Cardiac fibroblast (primary cell): ENCODE measurements at regions not wholly inside any gene's neighbourhood (a gene's known extent, or its start where the extent isn't known, plus 50 kb on each side); places are given as distances from the start of the nearest gene placed in this dataset.
"Not testable (repeated sequence)": the region's sequence is repeated elsewhere in the genome, so short reads cannot be mapped to it uniquely, and the experiment has no call there.

Experiments
- DNase-seq, 2 donors: peaks; one replicate each; pipeline versions ENCODE4 v3.0.0 to v3.0.0-alpha.2; 2010; ENCODE audit warnings: low read depth in 2 of 2
- H3K4me3 ChIP-seq, 2 donors: replicated peaks in 1 of 2; 1 replicate in 1 of 2; 2 replicates in 1 of 2; pipeline ENCODE4 v1.5.1; 2011; ENCODE audit warnings: low read depth in 2 of 2, low read length in 2 of 2, mild to moderate bottlenecking in 2 of 2, moderate library complexity in 1 of 2
- CTCF ChIP-seq: IDR thresholded peaks from one replicate; pipeline ENCODE4 v1.5.1; 2011; ENCODE audit warnings: low read depth, mild to moderate bottlenecking, low read length, inconsistent platforms

- DNase-seq: no peak
- no peak for TF ChIP-seq CTCF
- H3K4me3 ChIP-seq: no peak overlapping the region
These were observed 613.1 kb upstream of the ADGRL2 start for GRCh38 chr1:81187635-81188034.

GRCh38 chr1:81186261-81186660 is 614.5 kb upstream of the ADGRL2 start:
- no peak overlapping the region for H3K4me3 ChIP-seq
- DNase-seq: peak; percentile 17 to 33
- TF ChIP-seq CTCF: no peak

- no peak for DNase-seq
- no peak for TF ChIP-seq CTCF
- H3K4me3 ChIP-seq: no peak overlapping the region
These were observed 617.2 kb upstream of the ADGRL2 start for GRCh38 chr1:81183553-81183952.

GRCh38 chr1:81183051-81183450 is 617.7 kb upstream of the ADGRL2 start:
- no peak overlapping the region for H3K4me3 ChIP-seq
- no peak for DNase-seq
- no peak for TF ChIP-seq CTCF

- peak; percentile 74 to 92 for DNase-seq
- TF ChIP-seq CTCF: no peak
- no peak overlapping the region for H3K4me3 ChIP-seq
These were observed 621.5 kb upstream of the ADGRL2 start for GRCh38 chr1:81179242-81179641.

- DNase-seq: not testable (repeated sequence)
These were observed 622.2 kb upstream of the ADGRL2 start for GRCh38 chr1:81178431-81179093.

GRCh38 chr1:81174811-81175476 is 625.8 kb upstream of the ADGRL2 start:
- no peak overlapping the region for H3K4me3 ChIP-seq
- DNase-seq: peak in 1 of 2 donors; percentile 81
- TF ChIP-seq CTCF: no peak

More at GRCh38 chr1:81178431-81179093, 622.2 kb upstream of the ADGRL2 start:
- H3K4me3 ChIP-seq: not testable (repeated sequence)
